Glomerular endothelial cell (primary cell): ENCODE measurements at regions not wholly inside any gene's neighbourhood (a gene's known extent, or its start where the extent isn't known, plus 50 kb on each side); places are given as distances from the start of the nearest gene placed in this dataset.
"Not testable (repeated sequence)": the region's sequence is repeated elsewhere in the genome, so short reads cannot be mapped to it uniquely, and the experiment has no call there.

Experiments
- DNase-seq: peaks from one replicate; pipeline ENCODE4 v3.0.0-alpha.2; 2011; ENCODE audit warnings: low read depth, low spot score; ENCODE audit errors: extremely low read depth

DNA sequence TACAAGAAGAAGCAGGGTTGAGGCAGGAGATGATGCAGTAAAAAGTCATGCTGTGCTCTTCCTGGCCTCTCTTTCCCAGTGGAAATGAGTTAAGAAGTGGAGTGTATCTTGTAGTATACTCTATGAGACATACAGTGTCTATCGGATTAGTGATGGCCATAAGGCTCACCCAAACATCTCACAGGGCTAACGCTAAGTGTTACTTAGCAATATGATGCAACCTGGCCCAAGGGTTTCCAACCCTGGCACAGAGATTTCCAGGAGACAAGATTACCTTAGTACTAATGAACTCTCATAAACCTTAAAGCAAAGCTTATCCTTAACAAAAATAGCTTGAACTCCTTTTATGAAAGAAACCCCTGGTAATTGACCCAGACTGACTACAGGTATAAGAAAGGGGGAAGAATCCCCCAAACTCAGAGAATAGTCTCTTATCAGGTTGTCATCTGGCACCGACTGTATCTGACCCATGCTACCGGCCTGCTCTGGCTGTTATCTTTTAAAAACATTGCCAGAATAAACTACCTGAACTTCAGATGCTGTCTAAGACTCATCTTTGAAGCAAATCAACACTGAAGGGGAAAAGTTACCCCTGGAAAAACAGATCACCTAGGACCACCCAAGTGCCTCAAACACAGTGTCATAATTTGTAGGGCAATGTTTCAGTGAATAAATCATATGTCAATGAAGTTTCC lies 1002.0 kb downstream of the REEP3 start:
- DNase-seq, result no peak

DNA sequence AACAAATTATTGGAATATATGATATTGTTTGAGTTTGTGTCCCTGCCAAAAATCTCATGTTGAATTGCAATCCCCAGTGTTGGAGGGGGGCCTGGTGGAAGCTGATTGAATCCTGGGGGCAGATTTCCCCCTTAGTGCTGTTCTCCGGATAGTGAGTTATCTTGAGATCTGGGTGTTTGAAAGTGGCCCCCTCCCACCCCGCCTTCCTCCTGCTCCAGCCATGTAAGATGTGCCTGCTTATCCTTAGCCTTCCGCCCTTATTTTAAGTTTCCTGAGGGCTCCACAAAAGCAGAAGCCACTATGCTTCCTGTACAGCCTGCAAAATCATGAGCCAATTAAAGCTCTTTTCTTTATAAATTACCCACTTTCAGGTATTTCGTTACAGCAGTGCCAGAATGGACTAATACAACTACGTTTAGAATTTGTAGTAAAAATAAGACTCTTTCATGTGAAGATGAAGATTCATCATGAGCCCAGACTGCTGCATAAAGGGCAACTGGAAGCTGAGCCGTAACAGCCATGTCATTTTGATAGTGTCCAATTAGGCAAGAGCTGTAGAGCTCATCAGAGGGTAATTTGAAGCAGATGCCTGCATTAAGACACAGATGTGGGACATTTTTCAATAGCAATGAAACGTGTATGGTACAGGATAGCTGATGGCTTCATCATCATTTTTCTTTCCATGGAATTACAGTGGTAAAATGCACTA lies 1007.2 kb downstream of the REEP3 start:
- no peak for DNase-seq

DNA sequence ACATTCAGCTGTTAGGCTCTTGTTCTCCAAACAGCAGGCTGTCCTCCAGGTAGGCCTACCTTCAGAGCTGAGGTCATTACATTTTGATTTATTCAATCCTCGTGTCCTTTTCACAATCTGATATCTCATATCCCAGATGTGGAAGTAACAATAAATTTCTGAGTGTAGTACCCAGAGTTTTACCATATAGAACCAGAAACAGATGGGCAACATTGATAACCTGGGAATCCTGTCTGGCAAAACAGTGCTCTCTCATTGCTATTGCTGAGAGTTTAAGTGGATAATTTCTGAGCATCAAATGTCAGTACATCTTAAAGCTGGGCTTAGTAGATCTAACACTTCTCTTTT lies 1007.8 kb downstream of the REEP3 start:
- DNase-seq, result no peak

DNA sequence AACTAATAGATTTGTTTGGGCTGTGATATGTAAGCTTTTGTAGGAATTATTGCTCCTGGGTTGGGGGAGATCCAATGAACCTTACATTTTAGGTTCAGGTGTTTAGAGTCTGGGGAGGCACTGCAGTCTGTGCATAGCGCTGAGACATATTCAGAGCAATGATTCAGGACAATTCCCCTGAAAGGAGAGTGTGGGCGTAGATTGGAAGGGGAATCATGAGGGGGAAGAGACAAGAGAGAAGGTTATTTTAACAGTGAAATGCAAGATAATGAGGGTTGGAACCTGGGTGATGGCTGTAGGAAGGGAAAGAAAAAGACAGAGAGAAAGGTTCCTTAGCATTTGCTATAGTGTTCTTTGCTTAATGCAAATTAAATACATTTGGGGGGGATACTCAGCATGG lies 1013.4 kb downstream of the REEP3 start:
- DNase-seq, result no peak

DNA sequence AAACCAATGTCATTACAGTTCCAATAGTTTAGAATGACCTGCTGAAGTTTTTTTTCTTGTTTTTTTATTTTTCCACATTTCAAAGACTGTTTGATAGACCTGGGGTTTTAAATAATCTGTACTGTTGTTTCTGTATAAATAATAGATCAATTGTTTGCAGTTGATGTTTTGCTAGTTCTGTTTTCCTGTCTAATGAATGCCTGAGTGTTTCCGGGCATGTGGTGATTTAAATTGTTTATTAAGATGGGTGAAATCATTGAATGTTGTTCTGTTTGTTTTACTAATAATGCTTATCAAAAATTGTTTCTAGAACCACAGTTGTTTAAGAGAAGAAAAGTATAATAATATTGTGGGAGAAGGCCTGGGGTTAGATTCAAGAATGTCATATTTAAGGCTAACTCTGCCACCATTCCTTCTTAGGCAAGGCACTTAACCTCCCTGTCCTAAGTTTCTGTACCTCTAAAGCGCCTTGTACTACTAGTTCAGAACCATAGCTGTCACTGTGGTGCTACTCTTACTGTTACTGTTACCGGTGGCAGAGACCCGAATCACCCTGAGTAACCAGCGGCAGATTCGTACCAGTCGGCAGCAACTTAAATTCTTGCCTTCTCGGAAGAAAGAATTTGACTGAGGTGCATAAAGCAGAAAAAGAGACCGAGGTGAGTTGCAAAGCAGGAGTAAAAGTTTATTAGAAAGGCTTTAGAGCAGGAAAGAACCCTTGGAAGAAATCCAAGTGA lies 1014.1 kb downstream of the REEP3 start:
- no peak for DNase-seq

DNA sequence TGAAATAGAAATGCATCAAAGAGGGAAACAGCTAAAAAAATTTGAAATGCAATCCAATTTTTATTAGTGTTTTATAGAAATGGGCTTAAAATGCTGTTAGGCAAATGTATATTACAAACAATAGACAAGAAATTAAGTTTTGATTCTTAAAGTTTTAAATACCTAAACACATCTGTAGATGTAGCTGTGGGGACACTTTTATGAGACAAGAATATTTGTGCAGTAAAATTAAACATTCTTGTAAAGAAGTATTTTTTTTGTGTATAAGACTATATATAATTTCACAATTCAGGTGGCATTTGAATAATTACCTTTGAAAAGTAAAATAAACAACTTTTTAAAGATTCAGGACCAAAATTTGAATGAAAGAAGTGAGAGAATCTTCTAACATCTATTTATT lies 1015.9 kb downstream of the REEP3 start:
- no peak for DNase-seq

DNA sequence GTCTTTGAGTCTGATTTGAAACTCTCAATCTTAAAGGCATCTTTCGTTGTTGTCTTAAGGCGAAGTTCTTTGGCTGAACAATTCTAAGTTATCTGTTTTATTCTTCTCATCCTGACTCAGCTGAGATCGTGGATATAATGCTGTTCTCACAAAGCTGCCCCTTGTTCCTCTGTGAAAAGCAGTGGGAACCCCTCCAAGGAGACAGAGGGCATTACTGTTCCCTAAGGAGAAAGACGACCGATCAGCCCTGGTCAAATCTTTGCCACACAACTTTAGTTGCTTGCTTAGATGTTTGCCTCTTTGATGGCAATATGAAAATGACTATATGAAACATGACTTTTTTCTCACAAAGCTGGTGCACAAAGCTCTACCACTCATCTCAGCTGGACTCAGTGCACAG lies 1016.7 kb downstream of the REEP3 start:
- no peak for DNase-seq

DNA sequence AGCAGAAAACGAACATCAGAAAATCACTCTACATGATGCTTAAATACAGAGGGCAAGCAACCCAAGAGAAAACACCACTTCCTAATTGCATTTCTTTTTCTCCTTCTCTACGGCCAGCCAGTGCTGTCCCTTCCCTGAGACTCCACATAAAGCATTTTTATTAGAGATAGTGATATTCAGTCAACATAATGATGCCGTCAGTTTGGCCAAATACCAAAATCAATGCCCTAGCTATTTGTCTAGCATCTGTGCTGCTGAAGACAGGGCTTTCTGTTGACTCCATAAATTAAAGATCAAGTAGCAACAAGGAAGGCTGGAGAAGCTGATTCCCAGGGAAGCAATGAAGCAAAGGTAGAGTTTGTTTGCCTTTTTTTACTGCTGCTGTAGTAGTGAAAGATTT lies 1024.9 kb downstream of the REEP3 start:
- DNase-seq, result no peak

DNA sequence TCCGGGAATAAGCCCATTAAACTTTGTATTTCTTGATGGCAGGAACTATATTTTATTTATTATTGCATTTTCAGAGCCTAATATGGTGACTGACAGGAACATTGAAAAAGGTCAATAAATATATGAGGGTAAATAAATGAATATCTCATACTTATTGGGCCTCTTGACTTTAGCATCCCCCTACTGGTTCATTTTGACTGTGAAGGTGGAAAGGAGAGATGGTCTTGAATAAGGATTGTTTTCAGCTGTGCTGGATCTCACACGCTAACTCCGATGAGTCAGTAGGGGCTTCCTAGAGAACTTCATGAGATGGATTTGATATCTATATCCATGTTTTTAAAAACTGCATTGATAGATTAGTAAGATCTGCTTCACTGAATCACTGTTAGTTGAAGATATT lies 1026.0 kb downstream of the REEP3 start:
- DNase-seq, result no peak

DNA sequence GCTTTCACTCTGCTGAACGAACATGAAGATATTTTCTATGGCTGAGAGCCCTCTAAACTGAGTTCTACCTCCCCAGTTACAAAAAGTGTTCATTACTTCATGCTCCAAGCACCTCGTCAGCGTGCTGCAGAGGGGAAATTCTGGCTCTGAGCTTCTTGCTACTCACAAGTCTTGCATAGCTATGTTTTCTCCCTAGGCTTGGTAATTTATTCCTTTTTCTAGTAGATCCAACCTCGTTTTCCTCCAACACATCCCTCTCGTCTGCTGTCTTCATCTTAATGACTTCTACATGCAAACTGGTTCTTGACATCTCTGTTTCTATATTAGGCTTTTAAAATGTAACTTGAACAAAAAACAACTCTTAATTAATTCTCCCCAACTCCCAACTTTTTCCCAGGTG lies 1034.5 kb downstream of the REEP3 start:
- no peak for DNase-seq

DNA sequence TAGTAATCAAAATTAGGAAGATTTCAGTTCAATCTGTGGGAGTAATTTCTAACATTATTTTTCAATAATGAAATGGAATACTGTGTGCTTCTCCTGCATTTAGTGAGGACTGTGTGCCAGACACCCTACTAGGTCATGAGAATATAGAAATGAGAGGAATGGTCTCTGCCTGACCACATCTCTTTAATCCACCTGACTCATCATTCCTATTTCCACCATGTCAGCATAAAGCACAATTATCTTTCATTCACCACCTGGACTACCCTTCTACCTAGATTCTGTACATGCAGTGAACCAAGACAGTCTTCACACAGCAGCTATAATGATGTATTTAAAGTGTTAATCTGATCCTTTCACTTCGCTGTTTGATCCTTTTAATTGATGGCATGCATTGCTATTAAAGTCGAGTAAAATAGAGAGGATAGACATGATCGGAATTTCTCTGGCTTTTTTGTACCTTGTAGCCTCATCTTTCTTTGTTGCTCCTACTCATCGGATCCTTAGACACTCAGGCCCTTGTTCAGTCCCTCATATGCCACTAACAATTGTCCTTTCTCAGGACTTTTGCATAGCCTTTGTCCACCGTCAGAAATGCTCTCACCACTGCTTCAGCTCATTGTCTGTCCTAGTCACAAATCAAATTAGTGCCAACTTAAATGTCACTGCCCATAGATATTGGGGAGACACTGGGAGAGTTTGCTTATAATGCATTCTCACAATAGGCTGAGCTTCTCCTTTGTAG lies 1037.1 kb downstream of the REEP3 start:
- no peak for DNase-seq

DNA sequence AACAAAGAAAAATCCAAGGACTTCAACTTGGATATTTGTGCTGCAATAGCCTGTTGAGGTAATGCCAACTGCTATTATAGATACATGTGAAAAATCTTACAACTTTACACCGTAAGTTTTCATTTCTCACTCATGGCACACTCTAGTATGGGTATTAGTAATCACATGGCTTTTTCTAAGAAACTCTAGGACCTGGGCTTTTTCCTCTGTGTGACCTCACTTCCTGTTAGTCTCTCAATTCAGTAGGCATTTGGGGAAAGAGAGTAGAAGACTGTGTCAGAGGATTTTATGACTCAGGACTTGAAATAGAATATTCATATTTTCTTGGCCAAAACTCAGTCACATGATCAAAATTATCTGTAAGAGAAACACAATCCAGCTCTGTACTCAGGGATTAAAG lies 1049.9 kb downstream of the REEP3 start:
- DNase-seq, result no peak

DNA sequence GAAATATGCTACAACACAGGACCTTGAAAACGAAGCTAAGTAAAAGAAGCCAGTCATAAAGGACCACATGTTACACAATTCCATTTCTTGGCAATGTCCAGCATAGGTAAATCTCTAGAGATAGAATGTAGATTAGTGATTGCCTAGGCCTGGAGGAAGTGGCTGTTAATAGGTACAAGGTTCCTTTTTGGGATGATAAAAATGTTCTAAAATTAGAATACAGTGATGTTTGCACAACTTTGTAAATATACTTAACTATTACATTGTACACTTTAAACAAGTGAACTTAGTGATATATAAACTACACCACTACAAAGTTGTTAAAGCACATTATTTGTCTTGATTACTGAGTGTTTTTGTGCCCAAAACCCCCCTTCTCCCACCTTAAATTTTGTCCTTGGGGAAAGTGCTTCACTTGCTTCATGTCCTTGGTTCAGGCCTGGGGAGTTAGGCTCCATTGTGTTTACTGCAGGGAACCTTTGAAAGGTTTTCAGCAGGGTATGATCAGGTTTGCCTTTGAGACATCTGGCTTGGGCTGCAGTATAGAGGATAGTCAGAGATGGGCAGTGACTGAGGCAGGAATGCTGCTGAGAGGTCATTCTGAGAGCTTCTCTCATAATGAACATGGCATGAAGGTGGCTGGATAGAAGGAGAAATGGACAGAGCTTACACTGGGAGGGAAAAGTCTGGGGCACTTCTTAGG lies 1052.6 kb downstream of the REEP3 start:
- no peak for DNase-seq

DNA sequence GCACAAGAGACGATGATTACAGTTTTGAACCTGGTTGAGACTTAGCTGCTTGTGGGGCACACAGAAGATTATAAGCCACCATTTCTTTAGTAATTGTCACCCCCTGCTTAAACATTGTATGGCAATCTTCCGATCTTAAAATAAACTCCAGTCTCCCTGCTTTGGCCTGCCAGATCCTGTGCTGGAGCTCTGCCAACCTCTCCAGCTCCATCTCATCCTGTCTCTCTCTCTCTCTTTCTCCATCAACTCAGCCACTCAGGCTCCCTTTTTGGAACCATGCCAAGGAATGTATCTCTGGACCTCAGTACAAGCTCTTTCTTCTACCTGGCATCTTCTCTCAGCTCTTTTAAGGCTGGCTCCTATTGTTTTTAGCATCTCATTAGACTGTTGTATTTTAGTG lies 1053.2 kb downstream of the REEP3 start:
- no peak for DNase-seq

DNA sequence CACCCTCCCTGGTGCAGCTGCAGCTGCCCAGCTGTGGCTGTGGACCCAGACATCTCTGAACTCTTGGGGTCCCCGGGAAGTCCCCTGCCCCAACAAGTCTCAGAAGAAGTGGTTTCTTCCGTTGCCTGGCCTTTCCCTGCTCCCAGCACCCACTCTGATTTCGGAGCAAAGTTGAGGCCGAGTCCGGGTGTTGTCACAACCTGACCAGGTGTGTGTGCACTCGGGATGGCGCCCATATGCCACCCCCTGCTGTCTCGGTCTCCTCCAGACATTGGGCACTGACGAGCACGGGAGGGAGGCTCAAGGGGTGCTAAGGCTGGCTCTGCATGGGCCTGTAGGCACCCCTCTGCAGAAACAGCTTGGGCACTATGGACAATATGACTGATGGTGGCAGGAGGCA lies 1055.3 kb downstream of the REEP3 start:
- no peak for DNase-seq

DNA sequence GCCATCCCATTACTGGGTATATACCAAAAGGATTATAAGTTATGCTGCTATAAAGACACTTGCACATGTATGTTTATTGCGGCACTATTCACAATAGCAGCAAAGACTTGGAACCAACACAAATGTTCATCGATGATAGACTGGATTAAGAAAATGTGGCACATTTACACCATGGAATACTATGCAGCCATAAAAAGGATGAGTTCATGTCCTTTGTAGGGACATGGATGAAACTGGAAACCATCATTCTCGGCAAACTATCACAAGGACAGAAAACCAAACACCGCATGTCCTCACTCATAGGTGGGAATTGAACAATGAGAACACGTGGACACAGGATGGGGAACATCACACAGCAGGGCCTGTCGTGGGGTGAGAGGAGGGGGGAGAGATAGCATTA lies 1057.6 kb downstream of the REEP3 start:
- not testable (repeated sequence) for DNase-seq

DNA sequence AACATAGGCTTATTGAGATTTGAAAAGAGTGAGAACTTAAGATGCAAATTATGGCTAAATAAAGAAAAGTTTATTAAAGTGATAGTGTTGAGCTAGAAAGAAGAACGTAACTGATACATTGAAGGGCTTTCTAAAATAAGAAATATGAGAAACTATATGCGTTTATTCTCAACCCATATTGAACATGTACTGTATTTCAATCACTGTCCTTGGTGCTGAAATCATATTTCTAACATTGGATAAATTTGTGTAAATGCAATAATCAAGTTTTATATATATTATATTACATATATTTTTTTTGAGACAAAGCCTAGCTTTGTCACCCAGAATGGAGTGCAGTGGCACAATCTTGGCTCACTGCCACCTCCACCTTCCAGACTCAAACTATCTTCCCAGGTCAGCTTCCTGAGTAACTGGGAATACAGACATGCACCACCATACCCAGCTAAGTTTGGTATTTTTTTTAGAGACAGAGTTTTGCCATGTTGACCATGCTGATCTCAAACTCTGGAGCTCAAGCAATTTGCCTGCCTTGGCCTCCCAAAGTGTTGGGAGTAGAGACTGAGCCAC lies 1065.8 kb downstream of the REEP3 start:
- no peak for DNase-seq

DNA sequence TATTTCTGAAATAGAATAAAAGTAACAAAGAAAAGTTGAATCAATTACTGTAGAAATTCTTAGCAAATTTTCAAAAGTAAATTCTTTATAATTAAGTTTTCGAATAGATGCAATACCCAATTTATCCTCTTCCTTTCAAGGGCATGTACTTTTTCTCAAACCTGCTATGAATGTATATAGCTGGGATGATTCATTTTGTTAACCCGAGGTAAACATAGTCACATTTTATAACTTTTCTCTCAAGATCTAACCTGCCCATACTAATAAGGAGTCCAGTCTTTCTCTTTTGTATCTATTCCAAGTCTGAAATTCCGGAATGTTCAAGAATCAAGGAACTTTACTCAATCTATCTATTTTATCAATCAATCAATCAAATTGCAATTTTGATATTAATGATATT lies 1072.9 kb downstream of the REEP3 start:
- no peak for DNase-seq

DNA sequence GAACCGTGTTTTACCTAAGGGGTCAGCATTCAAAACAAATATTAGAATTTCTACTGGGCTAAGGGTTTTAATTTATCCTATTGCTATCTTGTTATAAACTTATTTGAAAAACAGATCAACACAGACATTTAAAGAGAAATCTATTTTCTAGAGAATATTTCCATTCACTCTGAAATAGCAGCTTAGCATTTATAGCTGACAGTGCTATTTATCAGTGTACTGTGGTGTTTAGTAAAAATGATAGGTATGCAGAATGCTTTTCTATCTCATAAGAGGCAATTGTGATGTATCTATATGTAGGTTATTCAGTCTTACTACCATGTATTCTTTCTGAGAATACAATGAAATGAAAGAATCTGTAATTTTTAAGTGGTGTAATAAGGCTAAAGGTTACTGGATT lies 1077.4 kb downstream of the REEP3 start:
- no peak for DNase-seq

DNA sequence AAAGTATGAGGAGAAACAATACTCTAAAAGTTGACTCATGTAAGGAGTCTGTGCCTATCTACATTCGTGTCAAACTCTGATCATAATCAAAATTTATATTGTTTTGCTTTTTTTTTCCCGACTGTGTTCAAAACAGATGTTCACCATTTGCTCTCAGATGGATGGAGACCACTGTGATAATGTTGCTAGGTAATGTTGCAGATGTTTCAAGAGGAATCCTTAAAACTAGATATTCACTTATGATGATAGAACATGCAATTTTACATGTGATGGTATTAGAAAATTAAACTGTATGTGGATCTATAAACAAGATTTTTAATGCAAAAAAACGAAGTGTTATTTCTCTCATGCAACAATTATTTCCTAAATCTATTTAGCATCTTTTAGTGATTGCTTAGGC lies 1080.1 kb downstream of the REEP3 start:
- no peak for DNase-seq

DNA sequence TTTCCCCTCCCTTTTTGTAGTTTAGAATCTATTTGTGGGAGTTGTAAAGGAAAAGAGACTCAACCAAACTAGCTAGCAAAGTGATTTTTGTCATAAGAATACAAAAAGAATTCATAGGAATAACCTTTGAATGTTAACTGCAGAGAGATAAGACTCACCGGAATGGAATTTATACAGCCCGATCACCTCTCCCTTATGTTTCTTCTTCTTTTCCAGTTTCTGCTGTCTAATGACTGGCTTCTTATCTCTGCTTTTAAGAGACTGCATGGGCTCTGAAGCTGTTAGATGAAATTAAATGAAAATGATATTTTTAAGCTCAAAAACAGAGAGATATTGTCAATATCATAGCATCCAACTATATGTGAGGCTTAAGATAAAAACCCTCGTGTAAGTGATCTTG lies 1095.9 kb downstream of the REEP3 start:
- DNase-seq, result no peak
